ENCODE measurements at regions not wholly inside any gene's neighbourhood (a gene's known extent, or its start where the extent isn't known, plus 50 kb on each side); places are given as distances from the start of the nearest gene placed in this dataset.

DNA sequence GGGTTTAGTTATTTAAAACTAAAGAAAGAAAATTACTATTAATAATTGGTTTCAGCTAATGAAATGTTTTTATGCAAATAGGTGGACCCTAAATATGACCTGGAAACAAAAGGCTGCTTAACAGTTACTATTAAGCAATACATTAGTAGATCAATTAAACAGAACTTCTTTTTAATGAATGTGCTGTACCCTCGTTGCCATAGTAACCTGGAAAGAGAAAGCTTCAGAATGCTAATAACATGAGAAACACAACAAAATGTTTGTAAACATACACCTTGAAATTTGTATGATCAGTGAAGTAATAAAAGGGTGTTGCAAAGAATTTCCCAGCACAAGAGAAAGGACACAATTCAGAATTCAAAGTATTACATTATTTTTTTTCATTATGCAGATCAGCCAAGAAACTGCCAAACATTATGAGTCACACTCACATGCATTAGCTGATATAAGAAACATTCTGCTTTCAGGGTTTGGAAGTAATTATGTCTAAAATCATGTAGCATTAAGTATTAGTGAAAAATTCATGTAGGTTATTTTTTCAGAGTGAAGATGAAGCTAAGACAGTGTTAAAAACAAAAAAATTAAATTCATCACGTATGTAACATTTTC is 348.3 kb downstream of the ISL1 start:
- TF ChIP-seq, protein P1, sequence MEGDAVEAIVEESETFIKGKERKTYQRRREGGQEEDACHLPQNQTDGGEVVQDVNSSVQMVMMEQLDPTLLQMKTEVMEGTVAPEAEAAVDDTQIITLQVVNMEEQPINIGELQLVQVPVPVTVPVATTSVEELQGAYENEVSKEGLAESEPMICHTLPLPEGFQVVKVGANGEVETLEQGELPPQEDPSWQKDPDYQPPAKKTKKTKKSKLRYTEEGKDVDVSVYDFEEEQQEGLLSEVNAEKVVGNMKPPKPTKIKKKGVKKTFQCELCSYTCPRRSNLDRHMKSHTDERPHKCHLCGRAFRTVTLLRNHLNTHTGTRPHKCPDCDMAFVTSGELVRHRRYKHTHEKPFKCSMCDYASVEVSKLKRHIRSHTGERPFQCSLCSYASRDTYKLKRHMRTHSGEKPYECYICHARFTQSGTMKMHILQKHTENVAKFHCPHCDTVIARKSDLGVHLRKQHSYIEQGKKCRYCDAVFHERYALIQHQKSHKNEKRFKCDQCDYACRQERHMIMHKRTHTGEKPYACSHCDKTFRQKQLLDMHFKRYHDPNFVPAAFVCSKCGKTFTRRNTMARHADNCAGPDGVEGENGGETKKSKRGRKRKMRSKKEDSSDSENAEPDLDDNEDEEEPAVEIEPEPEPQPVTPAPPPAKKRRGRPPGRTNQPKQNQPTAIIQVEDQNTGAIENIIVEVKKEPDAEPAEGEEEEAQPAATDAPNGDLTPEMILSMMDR (IDR thresholded peaks at IDR 0.05), result no peak
- no peaks in the 10 kb centered on the region for H3K27me3 ChIP-seq (ENCODE audit: control insufficient read depth in 1 of 2, insufficient read depth in 2 of 2, low read length in 2 of 2)
- no peak overlapping the region for H3K4me3 Mint-ChIP-seq
- DNase-seq, result no peak
- no peak overlapping the region for H3K27ac Mint-ChIP-seq
- H3K9me3 Mint-ChIP-seq, result peaks cover 13% of the 10 kb centered on the region
- H3K4me3 ChIP-seq (ENCODE audit: low read length), result no peak overlapping the region
- H3K27ac ChIP-seq (ENCODE audit: low read depth in 1 of 2, low read length in 2 of 2), result no peak overlapping the region
- no peaks in the 10 kb centered on the region for H3K9me3 ChIP-seq (ENCODE audit: control insufficient read depth in 1 of 2, insufficient read depth in 1 of 2, low read length in 2 of 2)
- intact Hi-C loops (cut with DNase I, micrococcal nuclease), result no loop called here
- ATAC-seq (ENCODE audit: poor library complexity), result no peak
- H3K36me3 ChIP-seq (ENCODE audit: insufficient read depth, low read length), result no peaks in the 10 kb centered on the region
- CTCF ChIA-PET, result no interaction called here
- H3K4me1 Mint-ChIP-seq (ENCODE audit: low read depth), result no peaks in the 10 kb centered on the region
- POLR2A ChIA-PET, result no interaction called here
- no peaks in the 10 kb centered on the region for H3K27me3 Mint-ChIP-seq
- no peaks in the 10 kb centered on the region for H3K4me1 ChIP-seq (ENCODE audit: insufficient read depth, low read length)
- no peaks in the 10 kb centered on the region for H3K36me3 Mint-ChIP-seq (ENCODE audit: low read depth)

DNA sequence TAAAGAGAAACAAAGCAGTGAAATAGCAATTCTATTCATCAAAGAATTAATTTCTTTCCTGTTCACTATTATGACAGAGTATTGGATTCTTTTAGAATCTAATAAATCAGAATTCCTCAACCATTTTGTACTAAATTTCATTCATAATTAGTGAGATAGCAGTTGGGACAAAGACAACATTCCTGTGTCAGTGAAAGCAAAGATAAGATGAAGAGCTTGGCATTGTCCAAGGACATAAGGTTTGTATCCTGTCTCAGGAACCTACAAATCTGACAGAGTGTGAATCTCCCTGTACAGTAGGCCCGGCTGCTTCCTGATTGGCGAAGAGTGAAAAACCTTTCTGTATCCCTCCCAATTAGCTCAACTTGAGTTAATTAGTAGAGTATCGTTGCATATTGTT is 349.1 kb downstream of the ISL1 start:
- Mint-ChIP-seq H3K27me3 (no peaks in the 10 kb centered on the region), H3K36me3 (ENCODE audit: low read depth) (no peaks in the 10 kb centered on the region), H3K9me3 (peaks cover 10% of the 10 kb centered on the region), H3K4me3 (no peak overlapping the region), H3K4me1 (ENCODE audit: low read depth) (no peaks in the 10 kb centered on the region), H3K27ac (no peak overlapping the region)
- TF ChIP-seq, protein P1 (IDR thresholded peaks at IDR 0.05), result no peak
- POLR2A ChIA-PET, result no interaction called here
- Histone ChIP-seq H3K27me3 (ENCODE audit: control insufficient read depth in 1 of 2, insufficient read depth in 2 of 2, low read length in 2 of 2) (no peaks in the 10 kb centered on the region), H3K4me1 (ENCODE audit: insufficient read depth, low read length) (no peaks in the 10 kb centered on the region), H3K4me3 (ENCODE audit: low read length) (no peak overlapping the region), H3K27ac (ENCODE audit: low read depth in 1 of 2, low read length in 2 of 2) (no peak overlapping the region), H3K36me3 (ENCODE audit: insufficient read depth, low read length) (no peaks in the 10 kb centered on the region), H3K9me3 (ENCODE audit: control insufficient read depth in 1 of 2, insufficient read depth in 1 of 2, low read length in 2 of 2) (no peaks in the 10 kb centered on the region)
- DNase-seq (no peak), ATAC-seq (ENCODE audit: poor library complexity) (no peak)
- intact Hi-C loops (cut with DNase I, micrococcal nuclease), result no loop called here
- CTCF ChIA-PET, result no interaction called here

DNA sequence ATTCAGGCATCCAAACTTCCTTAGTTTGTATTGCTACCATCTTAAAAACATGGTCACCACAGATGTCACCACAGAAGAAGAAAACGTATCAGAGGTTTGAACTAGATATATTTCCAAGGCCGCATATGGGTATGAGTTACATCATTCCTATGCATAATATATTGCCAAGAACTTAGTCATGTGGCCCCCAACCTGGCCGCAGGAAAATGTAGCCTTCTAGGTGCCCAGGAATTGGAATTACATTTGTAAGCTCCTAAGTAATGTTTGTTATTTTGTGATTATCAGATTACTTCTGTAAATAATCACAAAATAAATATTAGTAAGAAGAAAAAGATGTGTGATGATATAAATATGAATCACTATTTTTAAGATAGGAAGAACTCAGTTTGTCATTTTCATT is 351.4 kb downstream of the ISL1 start:
- POLR2A ChIA-PET, result no interaction called here
- Mint-ChIP-seq H3K4me1 (ENCODE audit: low read depth) (no peaks in the 10 kb centered on the region), H3K27me3 (no peaks in the 10 kb centered on the region), H3K9me3 (peaks cover 4% of the 10 kb centered on the region), H3K4me3 (no peak overlapping the region), H3K36me3 (ENCODE audit: low read depth) (no peaks in the 10 kb centered on the region), H3K27ac (no peak overlapping the region)
- Histone ChIP-seq H3K36me3 (ENCODE audit: insufficient read depth, low read length) (no peaks in the 10 kb centered on the region), H3K27me3 (ENCODE audit: control insufficient read depth in 1 of 2, insufficient read depth in 2 of 2, low read length in 2 of 2) (no peaks in the 10 kb centered on the region), H3K4me1 (ENCODE audit: insufficient read depth, low read length) (no peaks in the 10 kb centered on the region), H3K27ac (ENCODE audit: low read depth in 1 of 2, low read length in 2 of 2) (no peak overlapping the region), H3K4me3 (ENCODE audit: low read length) (no peak overlapping the region), H3K9me3 (ENCODE audit: control insufficient read depth in 1 of 2, insufficient read depth in 1 of 2, low read length in 2 of 2) (no peaks in the 10 kb centered on the region)
- CTCF ChIA-PET, result no interaction called here
- ATAC-seq (ENCODE audit: poor library complexity) (no peak), DNase-seq (no peak)
- intact Hi-C loops (cut with DNase I, micrococcal nuclease), result no loop called here
- TF ChIP-seq, protein P1 (IDR thresholded peaks at IDR 0.05), result no peak
